AG09319 (cell line): ENCODE measurements at regions not wholly inside any gene's neighbourhood (a gene's known extent, or its start where the extent isn't known, plus 50 kb on each side); places are given as distances from the start of the nearest gene placed in this dataset.

Experiments
- DNase-seq: peaks from one replicate; pipeline ENCODE4 v3.0.0-alpha.2; 2010; ENCODE audit warnings: low read depth; ENCODE audit errors: extremely low read depth
- CTCF ChIP-seq: IDR thresholded peaks from 2 replicates; pipeline ENCODE4 v1.5.1; 2011; ENCODE audit warnings: low read depth, mild to moderate bottlenecking, inconsistent platforms, low read length, moderate library complexity

- TF ChIP-seq CTCF = no peak
- DNase-seq = no peak
Observed at GRCh38 chr1:56357927-56358690, 221.3 kb downstream of the PLPP3 start.

GRCh38 chr1:56356376-56356990 is 222.9 kb downstream of the PLPP3 start:
- DNase-seq = no peak
- no peak for TF ChIP-seq CTCF

GRCh38 chr1:56355918-56356317 is 223.4 kb downstream of the PLPP3 start:
- TF ChIP-seq CTCF = no peak

GRCh38 chr1:56355422-56355821 is 223.9 kb downstream of the PLPP3 start:
- no peak for TF ChIP-seq CTCF
- no peak for DNase-seq

More at GRCh38 chr1:56355918-56356317, 223.4 kb downstream of the PLPP3 start:
- no peak for DNase-seq

GRCh38 chr1:56345831-56346230 is 233.5 kb downstream of the PLPP3 start:
- no peak for DNase-seq
- no peak for TF ChIP-seq CTCF

GRCh38 chr1:56340977-56341376 is 238.4 kb downstream of the PLPP3 start:
- no peak for TF ChIP-seq CTCF
- DNase-seq = no peak

- DNase-seq = no peak
- no peak for TF ChIP-seq CTCF
Observed at GRCh38 chr1:56339786-56340465, 239.4 kb downstream of the PLPP3 start.
